ENCODE measurements at regions not wholly inside any gene's neighbourhood (a gene's known extent, or its start where the extent isn't known, plus 50 kb on each side); places are given as distances from the start of the nearest gene placed in this dataset.

GRCh38 chr2:160924936-160925353 lies 235.3 kb upstream of the TANK start:
- FAIRE-seq = no peak
- no peak for DNase-seq (ENCODE audit: low read depth)
- no peaks in the 10 kb centered on the region for H3K36me3 ChIP-seq (ENCODE audit: control insufficient read depth, insufficient read depth, low read length)
- TF ChIP-seq CTCF (IDR thresholded peaks at IDR 0.05; ENCODE audit: insufficient read depth, low read length, severe bottlenecking) = no peak
- H3K27me3 ChIP-seq (ENCODE audit: control insufficient read depth, insufficient read depth, low read length) = no peaks in the 10 kb centered on the region
- no peak overlapping the region for H3K4me3 ChIP-seq (ENCODE audit: low read depth, low read length)

GRCh38 chr2:160925956-160926355 lies 234.3 kb upstream of the TANK start:
- no peak for FAIRE-seq
- TF ChIP-seq CTCF (IDR thresholded peaks at IDR 0.05; ENCODE audit: insufficient read depth, low read length, severe bottlenecking) = no peak

GRCh38 chr2:160927324-160927723 lies 232.9 kb upstream of the TANK start:
- FAIRE-seq (no peak), DNase-seq (ENCODE audit: low read depth) (no peak)
- Histone ChIP-seq H3K27me3 (ENCODE audit: control insufficient read depth, insufficient read depth, low read length) (no peaks in the 10 kb centered on the region), H3K4me3 (ENCODE audit: low read depth, low read length) (no peak overlapping the region), H3K36me3 (ENCODE audit: control insufficient read depth, insufficient read depth, low read length) (no peaks in the 10 kb centered on the region)
- no peak for TF ChIP-seq CTCF (IDR thresholded peaks at IDR 0.05; ENCODE audit: insufficient read depth, low read length, severe bottlenecking)

More at GRCh38 chr2:160925956-160926355, 234.3 kb upstream of the TANK start:
- Histone ChIP-seq H3K4me3 (ENCODE audit: low read depth, low read length) (no peak overlapping the region), H3K27me3 (ENCODE audit: control insufficient read depth, insufficient read depth, low read length) (no peaks in the 10 kb centered on the region), H3K36me3 (ENCODE audit: control insufficient read depth, insufficient read depth, low read length) (no peaks in the 10 kb centered on the region)
- no peak for DNase-seq (ENCODE audit: low read depth)

- TF ChIP-seq CTCF (IDR thresholded peaks at IDR 0.05; ENCODE audit: insufficient read depth, low read length, severe bottlenecking) = no peak
- H3K36me3 ChIP-seq (ENCODE audit: control insufficient read depth, insufficient read depth, low read length) = no peaks in the 10 kb centered on the region
- DNase-seq (ENCODE audit: low read depth) = no peak
- FAIRE-seq = no peak
- no peak overlapping the region for H3K4me3 ChIP-seq (ENCODE audit: low read depth, low read length)
- H3K27me3 ChIP-seq (ENCODE audit: control insufficient read depth, insufficient read depth, low read length) = no peaks in the 10 kb centered on the region
These were observed 231.3 kb upstream of the TANK start for GRCh38 chr2:160928854-160929301.

- FAIRE-seq (no peak), DNase-seq (ENCODE audit: low read depth) (no peak)
- Histone ChIP-seq H3K36me3 (ENCODE audit: control insufficient read depth, insufficient read depth, low read length) (no peaks in the 10 kb centered on the region), H3K4me3 (ENCODE audit: low read depth, low read length) (no peak overlapping the region), H3K27me3 (ENCODE audit: control insufficient read depth, insufficient read depth, low read length) (no peaks in the 10 kb centered on the region)
- TF ChIP-seq CTCF (IDR thresholded peaks at IDR 0.05; ENCODE audit: insufficient read depth, low read length, severe bottlenecking) = no peak
These were observed 228.7 kb upstream of the TANK start for GRCh38 chr2:160931531-160931930.

GRCh38 chr2:160932960-160933359 lies 227.3 kb upstream of the TANK start:
- Histone ChIP-seq H3K36me3 (ENCODE audit: control insufficient read depth, insufficient read depth, low read length) (no peaks in the 10 kb centered on the region), H3K4me3 (ENCODE audit: low read depth, low read length) (no peak overlapping the region), H3K27me3 (ENCODE audit: control insufficient read depth, insufficient read depth, low read length) (no peaks in the 10 kb centered on the region)
- TF ChIP-seq CTCF (IDR thresholded peaks at IDR 0.05; ENCODE audit: insufficient read depth, low read length, severe bottlenecking) = no peak
- FAIRE-seq = no peak
- no peak for DNase-seq (ENCODE audit: low read depth)

Data from bronchial epithelial cell (primary cell).